ENCODE measurements at regions not wholly inside any gene's neighbourhood (a gene's known extent, or its start where the extent isn't known, plus 50 kb on each side); places are given as distances from the start of the nearest gene placed in this dataset.

GRCh38 chr13:27001705-27002104, 169.9 kb downstream of the USP12 start:
- ChIA-PET CTCF (interaction anchor here (1.0 to 1.9 kb wide), 2 partner anchors 10 to 16 kb away, joined by 3 to 9 read pairs; no protein-coding TSS in a partner anchor), POLR2A (no interaction called here)
- Histone ChIP-seq H3K4me3 (ENCODE audit: low read depth, low read length) (no peak overlapping the region), H3K36me3 (ENCODE audit: control insufficient read depth, insufficient read depth, low read length) (no peaks in the 10 kb centered on the region), H3K27me3 (ENCODE audit: control insufficient read depth, insufficient read depth, low read length) (peaks cover 14% of the 10 kb centered on the region)
- no peak for DNase-seq (ENCODE audit: low read depth)
- no peak for TF ChIP-seq CTCF (IDR thresholded peaks at IDR 0.05; ENCODE audit: insufficient read depth, low read depth, low read length)

GRCh38 chr13:27000686-27001085, 170.9 kb downstream of the USP12 start:
- CTCF ChIA-PET = interaction anchor here (1.9 kb wide), 1 partner anchor 15 kb away, joined by 9 read pairs; no protein-coding TSS in a partner anchor
- H3K4me3 ChIP-seq (ENCODE audit: low read depth, low read length) = no peak overlapping the region
- peaks cover 14% of the 10 kb centered on the region for H3K27me3 ChIP-seq (ENCODE audit: control insufficient read depth, insufficient read depth, low read length)
- TF ChIP-seq CTCF (IDR thresholded peaks at IDR 0.05; ENCODE audit: insufficient read depth, low read depth, low read length) = no peak
- POLR2A ChIA-PET = no interaction called here
- H3K36me3 ChIP-seq (ENCODE audit: control insufficient read depth, insufficient read depth, low read length) = no peaks in the 10 kb centered on the region
- DNase-seq (ENCODE audit: low read depth) = no peak

GRCh38 chr13:26999499-26999898, 172.1 kb downstream of the USP12 start:
- no peaks in the 10 kb centered on the region for H3K36me3 ChIP-seq (ENCODE audit: control insufficient read depth, insufficient read depth, low read length)
- peaks cover 14% of the 10 kb centered on the region for H3K27me3 ChIP-seq (ENCODE audit: control insufficient read depth, insufficient read depth, low read length)
- no peak for TF ChIP-seq CTCF (IDR thresholded peaks at IDR 0.05; ENCODE audit: insufficient read depth, low read depth, low read length)
- H3K4me3 ChIP-seq (ENCODE audit: low read depth, low read length) = no peak overlapping the region
- CTCF ChIA-PET = interaction anchor here (0.6 kb wide), 1 partner anchor 989 kb away, joined by 3 read pairs; the partner anchor contains the start of gene URAD
- POLR2A ChIA-PET = no interaction called here
- DNase-seq (ENCODE audit: low read depth) = no peak

GRCh38 chr13:26998292-26998691, 173.3 kb downstream of the USP12 start:
- DNase-seq (ENCODE audit: low read depth) = no peak
- Histone ChIP-seq H3K27me3 (ENCODE audit: control insufficient read depth, insufficient read depth, low read length) (peaks cover 14% of the 10 kb centered on the region), H3K4me3 (ENCODE audit: low read depth, low read length) (no peak overlapping the region), H3K36me3 (ENCODE audit: control insufficient read depth, insufficient read depth, low read length) (no peaks in the 10 kb centered on the region)
- no peak for TF ChIP-seq CTCF (IDR thresholded peaks at IDR 0.05; ENCODE audit: insufficient read depth, low read depth, low read length)
- POLR2A ChIA-PET = no interaction called here
- CTCF ChIA-PET = interaction anchor here (0.7 to 1.4 kb wide), 2 partner anchors 11 to 389 kb away, joined by 3 to 5 read pairs; no protein-coding TSS in a partner anchor

- ChIA-PET POLR2A (no interaction called here), CTCF (interaction anchor here (1.4 kb wide), 1 partner anchor 12 kb away, joined by 5 read pairs; no protein-coding TSS in a partner anchor)
- Histone ChIP-seq H3K27me3 (ENCODE audit: control insufficient read depth, insufficient read depth, low read length) (peaks cover 14% of the 10 kb centered on the region), H3K36me3 (ENCODE audit: control insufficient read depth, insufficient read depth, low read length) (no peaks in the 10 kb centered on the region), H3K4me3 (ENCODE audit: low read depth, low read length) (no peak overlapping the region)
- TF ChIP-seq CTCF (IDR thresholded peaks at IDR 0.05; ENCODE audit: insufficient read depth, low read depth, low read length) = no peak
- DNase-seq (ENCODE audit: low read depth) = no peak
These were observed 174.5 kb downstream of the USP12 start for GRCh38 chr13:26996965-26997752.
